ENCODE measurements at regions not wholly inside any gene's neighbourhood (a gene's known extent, or its start where the extent isn't known, plus 50 kb on each side); places are given as distances from the start of the nearest gene placed in this dataset.

GRCh38 chr2:128665113-128665512 is 346.4 kb upstream of the HS6ST1 start:
- H3K9me1 ChIP-seq (replicated peaks; ENCODE audit: control insufficient read depth, extremely low read depth, insufficient read depth, low read length) = no peaks in the 10 kb centered on the region
- no peak overlapping the region for H3K27ac ChIP-seq (ENCODE audit: insufficient read depth, low read depth, low read length)
- no peak overlapping the region for H3K4me3 ChIP-seq (replicated peaks in 1 of 3; ENCODE audit: insufficient read depth in 1 of 3, low read depth in 1 of 3, low read length in 3 of 3)
- no peak overlapping the region for H3K4me2 ChIP-seq (ENCODE audit: insufficient read depth, low read length)
- H2AFZ ChIP-seq (ENCODE audit: low read depth, low read length) = no peak overlapping the region
- ChIA-PET POLR2A (no interaction called here), CTCF (no interaction called here)
- H3K9me3 ChIP-seq (replicated peaks; ENCODE audit: control insufficient read depth, insufficient read depth, low read length) = no peaks in the 10 kb centered on the region
- FAIRE-seq = no peak
- intact Hi-C loops (cut with micrococcal nuclease) = no loop called here
- no peaks in the 10 kb centered on the region for H3K27me3 ChIP-seq (ENCODE audit: control insufficient read depth in 2 of 2, insufficient read depth in 2 of 2, low read length in 2 of 2)
- H3K79me2 ChIP-seq (ENCODE audit: control insufficient read depth, insufficient read depth, low read length) = no peaks in the 10 kb centered on the region
- no peaks in the 10 kb centered on the region for H4K20me1 ChIP-seq (replicated peaks; ENCODE audit: control insufficient read depth, extremely low read depth, insufficient read depth, low read length)
- H3K4me1 ChIP-seq (ENCODE audit: control insufficient read depth, extremely low read depth, insufficient read depth, low read length) = no peaks in the 10 kb centered on the region
- dilution Hi-C loops (cut with MboI; ENCODE audit: extremely low pct_ligation_motif_present, low sequenced_read_pairs) = no loop called here
- no TSS peak for BruUV-seq (replicated peaks)
- H3K36me3 ChIP-seq (ENCODE audit: control insufficient read depth in 2 of 2, extremely low read depth in 1 of 2, insufficient read depth in 2 of 2, low read length in 2 of 2) = no peaks in the 10 kb centered on the region
- no peak overlapping the region for H3K9ac ChIP-seq (replicated peaks; ENCODE audit: extremely low read depth, insufficient read depth, low read length)
- DNase-seq (ENCODE audit: low read depth, low spot score) = no peak
- no peak for TF ChIP-seq FOS (IDR thresholded peaks at IDR 0.05; ENCODE audit: borderline replicate concordance, insufficient read depth, low read length)
- TF ChIP-seq EZH2 (IDR thresholded peaks at IDR 0.05; ENCODE audit: borderline replicate concordance, low read depth, low read length, severe bottlenecking) = no peak
- no peak for TF ChIP-seq JUN (IDR thresholded peaks at IDR 0.05; ENCODE audit: borderline replicate concordance, insufficient read depth, insufficient read length, low read depth)
- TF ChIP-seq, protein P1, sequence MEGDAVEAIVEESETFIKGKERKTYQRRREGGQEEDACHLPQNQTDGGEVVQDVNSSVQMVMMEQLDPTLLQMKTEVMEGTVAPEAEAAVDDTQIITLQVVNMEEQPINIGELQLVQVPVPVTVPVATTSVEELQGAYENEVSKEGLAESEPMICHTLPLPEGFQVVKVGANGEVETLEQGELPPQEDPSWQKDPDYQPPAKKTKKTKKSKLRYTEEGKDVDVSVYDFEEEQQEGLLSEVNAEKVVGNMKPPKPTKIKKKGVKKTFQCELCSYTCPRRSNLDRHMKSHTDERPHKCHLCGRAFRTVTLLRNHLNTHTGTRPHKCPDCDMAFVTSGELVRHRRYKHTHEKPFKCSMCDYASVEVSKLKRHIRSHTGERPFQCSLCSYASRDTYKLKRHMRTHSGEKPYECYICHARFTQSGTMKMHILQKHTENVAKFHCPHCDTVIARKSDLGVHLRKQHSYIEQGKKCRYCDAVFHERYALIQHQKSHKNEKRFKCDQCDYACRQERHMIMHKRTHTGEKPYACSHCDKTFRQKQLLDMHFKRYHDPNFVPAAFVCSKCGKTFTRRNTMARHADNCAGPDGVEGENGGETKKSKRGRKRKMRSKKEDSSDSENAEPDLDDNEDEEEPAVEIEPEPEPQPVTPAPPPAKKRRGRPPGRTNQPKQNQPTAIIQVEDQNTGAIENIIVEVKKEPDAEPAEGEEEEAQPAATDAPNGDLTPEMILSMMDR (IDR thresholded peaks at IDR 0.05; ENCODE audit: extremely low read depth in 1 of 2, insufficient read depth in 1 of 2, low read depth in 1 of 2, low read length in 2 of 2) = no peak
- TF ChIP-seq POLR2A (IDR thresholded peaks at IDR 0.05; ENCODE audit: low read depth, low read length) = no peak
- no peak for TF ChIP-seq MYC (IDR thresholded peaks at IDR 0.05; ENCODE audit: low read depth, low read length)
- TF ChIP-seq, protein P2, sequence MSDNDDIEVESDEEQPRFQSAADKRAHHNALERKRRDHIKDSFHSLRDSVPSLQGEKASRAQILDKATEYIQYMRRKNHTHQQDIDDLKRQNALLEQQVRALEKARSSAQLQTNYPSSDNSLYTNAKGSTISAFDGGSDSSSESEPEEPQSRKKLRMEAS (IDR thresholded peaks at IDR 0.05; ENCODE audit: insufficient read depth, insufficient read length) = no peak
- no peak for TF ChIP-seq POLR2AphosphoS5 (IDR thresholded peaks at IDR 0.05; ENCODE audit: insufficient read depth, low read depth, low read length)
- no peak for TF ChIP-seq GATA2 (IDR thresholded peaks at IDR 0.05; ENCODE audit: insufficient read depth, insufficient read length, low read depth, low read length)
